Fibroblast of lung (primary cell): ENCODE measurements at regions not wholly inside any gene's neighbourhood (a gene's known extent, or its start where the extent isn't known, plus 50 kb on each side); places are given as distances from the start of the nearest gene placed in this dataset.

Experiments used
- DNase-seq, 2 donors: peaks; one replicate each; pipeline versions ENCODE4 v3.0.0 to v3.0.0-alpha.2; 2010; ENCODE audit warnings: low read depth in 2 of 2
- H2AFZ ChIP-seq: 2 replicates; pipeline ENCODE4 v1.5.1; 2012; ENCODE audit warnings: low read length, control low read depth, inconsistent platforms
- H3K27ac ChIP-seq: 2 replicates; pipeline ENCODE4 v1.5.1; 2011; ENCODE audit warnings: low read length, control low read depth; ENCODE audit not compliant: insufficient read depth
- H3K27me3 ChIP-seq: 2 replicates; pipeline ENCODE4 v1.5.1; 2011; ENCODE audit warnings: mild to moderate bottlenecking, low read length; ENCODE audit not compliant: control insufficient read depth, insufficient read depth
- H3K36me3 ChIP-seq: 2 replicates; pipeline ENCODE4 v1.5.1; 2011; ENCODE audit warnings: low read length; ENCODE audit not compliant: control insufficient read depth, insufficient read depth
- H3K4me1 ChIP-seq: 2 replicates; pipeline ENCODE4 v1.5.1; 2011; ENCODE audit warnings: low read length; ENCODE audit not compliant: control insufficient read depth, insufficient read depth; ENCODE audit errors: extremely low read depth
- H3K4me2 ChIP-seq: 2 replicates; pipeline ENCODE4 v1.5.1; 2011; ENCODE audit warnings: low read length, control low read depth; ENCODE audit not compliant: insufficient read depth; ENCODE audit errors: extremely low read depth
- H3K4me3 ChIP-seq, 4 experiments: fragments of 200-600 bp in 1 of 4; sonication (generic) in 1 of 4; replicated peaks in 1 of 4; 2 replicates each; pipeline ENCODE4 v1.5.1; 2011 to 2016; ENCODE audit warnings: low read length in 4 of 4, low read depth in 3 of 4, mild to moderate bottlenecking in 3 of 4, control low read depth in 2 of 4, inconsistent platforms in 1 of 4, mixed read lengths in 1 of 4; ENCODE audit not compliant: insufficient read depth in 1 of 4; ENCODE audit errors: control extremely low read depth in 1 of 4
- H3K79me2 ChIP-seq: 2 replicates; pipeline ENCODE4 v1.5.1; 2012; ENCODE audit warnings: mild to moderate bottlenecking, low read length, inconsistent platforms; ENCODE audit not compliant: control insufficient read depth, insufficient read depth
- H3K9ac ChIP-seq: 2 replicates; pipeline ENCODE4 v1.5.1; 2011; ENCODE audit warnings: mild to moderate bottlenecking, low read length, control low read depth; ENCODE audit not compliant: insufficient read depth
- H3K9me3 ChIP-seq: 2 replicates; pipeline ENCODE4 v1.5.1; 2012; ENCODE audit warnings: low read depth, low read length; ENCODE audit not compliant: control insufficient read depth, insufficient read depth
- H4K20me1 ChIP-seq: 2 replicates; pipeline ENCODE4 v1.5.1; 2011; ENCODE audit warnings: low read length; ENCODE audit not compliant: control insufficient read depth, insufficient read depth; ENCODE audit errors: extremely low read depth
- CTCF ChIP-seq, 2 donors: IDR thresholded peaks in 1 of 2; conservative IDR thresholded peaks in 1 of 2; 1 replicate in 1 of 2; 2 replicates in 1 of 2; pipeline ENCODE4 v1.5.1; 2011 to 2012; ENCODE audit warnings: low read length in 2 of 2, control low read depth in 1 of 2, inconsistent platforms in 1 of 2, low read depth in 1 of 2, mild to moderate bottlenecking in 1 of 2
- EZH2 ChIP-seq: IDR thresholded peaks from 2 replicates; pipeline ENCODE4 v1.5.1; 2012; ENCODE audit warnings: low read length, control low read depth, mild to moderate bottlenecking; ENCODE audit errors: missing control alignments

GRCh38 chr2:195410074-195410671 lies 246.9 kb upstream of the SLC39A10 start:
- no peak for DNase-seq
- Histone ChIP-seq H3K4me2 (no peak overlapping the region), H2AFZ (no peak overlapping the region), H3K4me1 (no peaks in the 10 kb centered on the region), H3K27me3 (no peaks in the 10 kb centered on the region), H3K79me2 (no peaks in the 10 kb centered on the region), H3K36me3 (no peaks in the 10 kb centered on the region), H3K4me3 (no peak overlapping the region), H3K9ac (no peak overlapping the region), H3K9me3 (no peaks in the 10 kb centered on the region), H3K27ac (no peak overlapping the region), H4K20me1 (no peaks in the 10 kb centered on the region)
- no peak for TF ChIP-seq EZH2
- no peak for TF ChIP-seq CTCF (conservative IDR thresholded peaks at IDR 0.05 in 1 of 2, IDR thresholded peaks at IDR 0.05 in 1 of 2; ENCODE audit: low read depth in 1 of 2, low read length in 2 of 2)

- H3K4me3 ChIP-seq = no peak overlapping the region
- no peaks in the 10 kb centered on the region for H3K36me3 ChIP-seq
- no peak overlapping the region for H3K4me2 ChIP-seq
- TF ChIP-seq CTCF (conservative IDR thresholded peaks at IDR 0.05 in 1 of 2, IDR thresholded peaks at IDR 0.05 in 1 of 2; ENCODE audit: low read depth in 1 of 2, low read length in 2 of 2) = no peak
- no peak for TF ChIP-seq EZH2
- no peaks in the 10 kb centered on the region for H3K9me3 ChIP-seq
- H3K9ac ChIP-seq = no peak overlapping the region
- no peak overlapping the region for H3K27ac ChIP-seq
- no peaks in the 10 kb centered on the region for H3K27me3 ChIP-seq
- DNase-seq = no peak
- H4K20me1 ChIP-seq = no peaks in the 10 kb centered on the region
- no peak overlapping the region for H2AFZ ChIP-seq
- no peaks in the 10 kb centered on the region for H3K79me2 ChIP-seq
- no peaks in the 10 kb centered on the region for H3K4me1 ChIP-seq
Observed at GRCh38 chr2:195408811-195409210, 248.2 kb upstream of the SLC39A10 start.

GRCh38 chr2:195408196-195408595 lies 248.8 kb upstream of the SLC39A10 start:
- H3K27me3 ChIP-seq = no peaks in the 10 kb centered on the region
- H3K36me3 ChIP-seq = no peaks in the 10 kb centered on the region
- H4K20me1 ChIP-seq = no peaks in the 10 kb centered on the region
- H3K4me2 ChIP-seq = no peak overlapping the region
- H3K4me3 ChIP-seq = no peak overlapping the region
- H3K4me1 ChIP-seq = no peaks in the 10 kb centered on the region
- H3K9me3 ChIP-seq = no peaks in the 10 kb centered on the region
- no peaks in the 10 kb centered on the region for H3K79me2 ChIP-seq
- H3K27ac ChIP-seq = no peak overlapping the region
- H2AFZ ChIP-seq = no peak overlapping the region
- TF ChIP-seq CTCF (conservative IDR thresholded peaks at IDR 0.05 in 1 of 2, IDR thresholded peaks at IDR 0.05 in 1 of 2; ENCODE audit: low read depth in 1 of 2, low read length in 2 of 2) = no peak
- no peak for TF ChIP-seq EZH2
- DNase-seq = no peak
- no peak overlapping the region for H3K9ac ChIP-seq
